ENCODE measurements at regions not wholly inside any gene's neighbourhood (a gene's known extent, or its start where the extent isn't known, plus 50 kb on each side); places are given as distances from the start of the nearest gene placed in this dataset.

DNA sequence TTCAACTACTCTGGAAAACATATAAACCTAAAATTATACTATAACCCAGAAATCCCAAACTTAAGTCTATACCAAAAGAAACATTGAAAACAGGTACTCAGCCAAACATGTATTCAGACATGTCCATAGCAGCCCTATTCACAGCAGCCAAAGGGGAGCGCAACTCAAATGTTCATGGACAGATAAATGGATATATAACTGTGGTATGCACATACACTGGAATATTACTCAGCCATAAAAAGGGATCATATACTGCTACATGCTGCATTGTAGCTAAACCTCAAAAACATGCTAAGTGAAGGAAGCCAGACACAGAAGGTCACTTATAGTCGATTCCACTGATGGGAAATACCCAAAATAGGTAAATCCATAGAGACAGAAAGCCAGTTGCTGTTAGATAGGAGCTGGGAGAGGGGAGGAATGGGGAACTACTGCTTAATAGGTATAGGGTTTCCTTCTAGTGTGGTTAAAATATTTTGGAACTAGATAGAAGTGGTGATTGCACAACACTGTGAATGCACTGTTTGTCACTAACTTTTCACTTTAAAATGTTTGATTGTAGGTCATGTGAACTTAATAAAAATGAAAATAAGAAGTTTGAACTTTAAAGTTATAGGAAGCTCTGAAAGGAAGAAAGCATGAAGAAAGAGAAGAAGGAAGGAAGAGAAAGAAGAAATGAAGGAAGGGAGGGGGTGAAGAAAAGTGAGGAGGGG is 812.3 kb downstream of the CDH11 start:
- no peak for TF ChIP-seq CTCF (IDR thresholded peaks at IDR 0.05; ENCODE audit: low read depth, low read length)
- TF ChIP-seq POLR2A (IDR thresholded peaks at IDR 0.05; ENCODE audit: extremely low read depth, insufficient read length), result no peak
